ENCODE measurements at regions not wholly inside any gene's neighbourhood (a gene's known extent, or its start where the extent isn't known, plus 50 kb on each side); places are given as distances from the start of the nearest gene placed in this dataset.

DNA sequence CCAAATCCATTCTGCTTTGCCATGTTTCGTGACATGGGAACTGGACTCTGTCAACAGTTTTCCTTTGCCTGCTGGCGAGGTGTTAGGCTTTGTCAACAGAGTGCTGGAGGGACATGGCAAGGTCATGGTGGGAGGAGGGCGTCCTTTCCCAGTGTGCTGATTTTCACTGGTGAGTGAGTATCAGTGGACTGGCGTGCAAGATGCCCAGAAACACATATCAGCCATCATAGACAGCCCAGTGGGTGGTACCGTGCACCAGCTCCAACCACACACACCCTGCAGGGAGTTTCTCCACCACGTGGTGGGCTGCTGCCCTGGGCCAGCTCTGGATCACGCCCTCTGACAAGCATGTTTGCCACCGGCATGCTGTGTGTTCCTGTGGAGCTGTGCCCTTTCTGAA, 50.0 kb upstream of the ABL1 start:
- H3K4me3 ChIP-seq (ENCODE audit: low read depth, low read length) = no peak overlapping the region
- no peak for DNase-seq
- TF ChIP-seq, protein P1, sequence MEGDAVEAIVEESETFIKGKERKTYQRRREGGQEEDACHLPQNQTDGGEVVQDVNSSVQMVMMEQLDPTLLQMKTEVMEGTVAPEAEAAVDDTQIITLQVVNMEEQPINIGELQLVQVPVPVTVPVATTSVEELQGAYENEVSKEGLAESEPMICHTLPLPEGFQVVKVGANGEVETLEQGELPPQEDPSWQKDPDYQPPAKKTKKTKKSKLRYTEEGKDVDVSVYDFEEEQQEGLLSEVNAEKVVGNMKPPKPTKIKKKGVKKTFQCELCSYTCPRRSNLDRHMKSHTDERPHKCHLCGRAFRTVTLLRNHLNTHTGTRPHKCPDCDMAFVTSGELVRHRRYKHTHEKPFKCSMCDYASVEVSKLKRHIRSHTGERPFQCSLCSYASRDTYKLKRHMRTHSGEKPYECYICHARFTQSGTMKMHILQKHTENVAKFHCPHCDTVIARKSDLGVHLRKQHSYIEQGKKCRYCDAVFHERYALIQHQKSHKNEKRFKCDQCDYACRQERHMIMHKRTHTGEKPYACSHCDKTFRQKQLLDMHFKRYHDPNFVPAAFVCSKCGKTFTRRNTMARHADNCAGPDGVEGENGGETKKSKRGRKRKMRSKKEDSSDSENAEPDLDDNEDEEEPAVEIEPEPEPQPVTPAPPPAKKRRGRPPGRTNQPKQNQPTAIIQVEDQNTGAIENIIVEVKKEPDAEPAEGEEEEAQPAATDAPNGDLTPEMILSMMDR (IDR thresholded peaks at IDR 0.05; ENCODE audit: low read depth, low read length) = no peak
- peaks cover 7% of the 10 kb centered on the region for H3K9me3 ChIP-seq (ENCODE audit: severe bottlenecking)
- H3K36me3 ChIP-seq = no peaks in the 10 kb centered on the region
- no peak overlapping the region for H3K27ac ChIP-seq
- no peaks in the 10 kb centered on the region for H3K27me3 ChIP-seq (ENCODE audit: insufficient read depth, low read depth, severe bottlenecking)
